Lung (tissue), 11 donors: ENCODE measurements at regions not wholly inside any gene's neighbourhood (a gene's known extent, or its start where the extent isn't known, plus 50 kb on each side); places are given as distances from the start of the nearest gene placed in this dataset.

Experiments used
- ATAC-seq: fragments of 200-7000 bp; cut with Tn5 transposase; one replicate; pipeline ENCODE4 v1.9.1; 2020; ENCODE audit warnings: moderate number of reproducible peaks; ENCODE audit not compliant: insufficient read depth, low FRiP score
- DNase-seq, 3 donors: peaks; one replicate each; pipeline ENCODE4 v3.0.0-alpha.2; 2013 to 2017
- H3K27ac ChIP-seq, 2 donors: one replicate each; pipeline ENCODE4 v1.5.1; 2013; ENCODE audit warnings: mild to moderate bottlenecking in 2 of 2, moderate library complexity in 2 of 2, control low read depth in 1 of 2, inconsistent platforms in 1 of 2, low read depth in 1 of 2, low read length in 1 of 2
- H3K27me3 ChIP-seq, 3 donors: one replicate each; pipeline ENCODE4 v1.5.1; 2013; ENCODE audit warnings: low read length in 2 of 3; ENCODE audit not compliant: control insufficient read depth in 3 of 3, insufficient read depth in 3 of 3
- H3K36me3 ChIP-seq, 4 donors: one replicate each; pipeline ENCODE4 v1.5.1; 2013; ENCODE audit warnings: low read length in 4 of 4, mild to moderate bottlenecking in 1 of 4, moderate library complexity in 1 of 4; ENCODE audit not compliant: control insufficient read depth in 4 of 4, insufficient read depth in 4 of 4
- H3K4me1 ChIP-seq, 5 donors: one replicate each; pipeline ENCODE4 v1.5.1; 2013; ENCODE audit warnings: low read length in 5 of 5, mild to moderate bottlenecking in 2 of 5, moderate library complexity in 1 of 5; ENCODE audit not compliant: control insufficient read depth in 5 of 5, insufficient read depth in 5 of 5
- H3K4me3 ChIP-seq: one replicate; pipeline ENCODE4 v1.5.1; 2013; ENCODE audit warnings: mild to moderate bottlenecking, control low read depth, moderate library complexity
- H3K9ac ChIP-seq, 2 donors: one replicate each; pipeline ENCODE4 v1.5.1; 2013; ENCODE audit warnings: low read length in 2 of 2, control low read depth in 1 of 2; ENCODE audit not compliant: insufficient read depth in 1 of 2
- H3K9me3 ChIP-seq, 4 donors: one replicate each; pipeline ENCODE4 v1.5.1; 2013; ENCODE audit warnings: low read length in 3 of 4, mild to moderate bottlenecking in 1 of 4, moderate library complexity in 1 of 4; ENCODE audit not compliant: control insufficient read depth in 4 of 4, insufficient read depth in 3 of 4
- WGBS, 2 donors: extraction: QIAGEN DNeasy Blood & Tissue Kit; methylation state at CpG; one replicate each; pipeline ENCODE4 v1.1.7; 2013; 5-methylcytosine and 5-hydroxymethylcytosine counted together
- TF ChIP-seq, protein P1 (sequence below): IDR thresholded peaks from 2 replicates; pipeline ENCODE4 v1.5.1; 2012; ENCODE audit warnings: mild to moderate bottlenecking; ENCODE audit errors: control extremely low read depth, extremely low read depth
- donor health status: control.
- donor health status: control.
- donor health status: Bipolar disorder and iron deficiency.
- donor health status: healthy.
- donor health status: DM: yes; HTN: yes; CAD: no.

GRCh38 chr10:91088300-91089140 lies 131.9 kb upstream of the PCGF5 start:
- no peak overlapping the region for H3K4me3 ChIP-seq
- no peak overlapping the region for H3K9ac ChIP-seq
- no peaks in the 10 kb centered on the region for H3K36me3 ChIP-seq
- DNase-seq, result peak in 1 of 3 donors; percentile 12
- WGBS, 2 donors, result 44 to 54% methylated on average over 7 of the region's 7 CpGs
- no peak for ATAC-seq
- peaks cover 0 to 9% (median 0%) of the 10 kb centered on the region in 5 donors for H3K4me1 ChIP-seq
- peaks cover 0 to 6% (median 1%) of the 10 kb centered on the region in 4 donors for H3K9me3 ChIP-seq
- TF ChIP-seq, protein P1, sequence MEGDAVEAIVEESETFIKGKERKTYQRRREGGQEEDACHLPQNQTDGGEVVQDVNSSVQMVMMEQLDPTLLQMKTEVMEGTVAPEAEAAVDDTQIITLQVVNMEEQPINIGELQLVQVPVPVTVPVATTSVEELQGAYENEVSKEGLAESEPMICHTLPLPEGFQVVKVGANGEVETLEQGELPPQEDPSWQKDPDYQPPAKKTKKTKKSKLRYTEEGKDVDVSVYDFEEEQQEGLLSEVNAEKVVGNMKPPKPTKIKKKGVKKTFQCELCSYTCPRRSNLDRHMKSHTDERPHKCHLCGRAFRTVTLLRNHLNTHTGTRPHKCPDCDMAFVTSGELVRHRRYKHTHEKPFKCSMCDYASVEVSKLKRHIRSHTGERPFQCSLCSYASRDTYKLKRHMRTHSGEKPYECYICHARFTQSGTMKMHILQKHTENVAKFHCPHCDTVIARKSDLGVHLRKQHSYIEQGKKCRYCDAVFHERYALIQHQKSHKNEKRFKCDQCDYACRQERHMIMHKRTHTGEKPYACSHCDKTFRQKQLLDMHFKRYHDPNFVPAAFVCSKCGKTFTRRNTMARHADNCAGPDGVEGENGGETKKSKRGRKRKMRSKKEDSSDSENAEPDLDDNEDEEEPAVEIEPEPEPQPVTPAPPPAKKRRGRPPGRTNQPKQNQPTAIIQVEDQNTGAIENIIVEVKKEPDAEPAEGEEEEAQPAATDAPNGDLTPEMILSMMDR, result no peak
- H3K27me3 ChIP-seq, result no peaks in the 10 kb centered on the region
- peak overlapping the region in 1 of 2 donors; percentile 42 for H3K27ac ChIP-seq

- WGBS, 2 donors, result 69 to 85% methylated on average over 5 of the region's 5 CpGs
- H3K27ac ChIP-seq, result no peak overlapping the region
- no peaks in the 10 kb centered on the region for H3K27me3 ChIP-seq
- peaks cover 0 to 6% (median 1%) of the 10 kb centered on the region in 4 donors for H3K9me3 ChIP-seq
- H3K4me3 ChIP-seq, result no peak overlapping the region
- no peak for ATAC-seq
- DNase-seq, result peak in 1 of 3 donors; percentile 16
- TF ChIP-seq, protein P1, result no peak
- H3K36me3 ChIP-seq, result no peaks in the 10 kb centered on the region
- no peak overlapping the region for H3K9ac ChIP-seq
- H3K4me1 ChIP-seq, result peaks cover 0 to 9% (median 0%) of the 10 kb centered on the region in 5 donors
Observed at GRCh38 chr10:91090761-91091529, 129.5 kb upstream of the PCGF5 start.

DNA sequence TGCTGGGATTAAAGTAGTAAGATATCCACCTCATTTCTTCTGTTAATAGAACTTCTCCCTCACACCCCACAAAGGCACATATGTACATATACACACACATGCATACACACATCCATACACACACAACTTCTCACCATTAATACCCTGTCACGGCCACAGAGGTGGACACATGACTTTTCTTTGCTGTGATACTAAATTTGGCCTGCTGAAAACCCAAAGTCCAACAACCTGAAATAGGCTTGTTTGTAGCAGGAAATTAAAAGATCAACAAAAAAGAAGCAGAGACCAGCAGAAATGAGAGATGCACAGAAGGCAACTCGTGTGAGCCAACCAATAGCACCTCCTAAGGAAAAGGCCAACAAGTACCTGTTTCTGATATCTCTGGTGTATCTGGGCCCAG lies 128.7 kb upstream of the PCGF5 start:
- Histone ChIP-seq H3K4me3 (no peak overlapping the region), H3K4me1 (peaks cover 0 to 9% (median 0%) of the 10 kb centered on the region in 5 donors), H3K9ac (no peak overlapping the region), H3K9me3 (peaks cover 0 to 6% (median 1%) of the 10 kb centered on the region in 4 donors), H3K27me3 (no peaks in the 10 kb centered on the region), H3K27ac (no peak overlapping the region), H3K36me3 (no peaks in the 10 kb centered on the region)
- 90 to 93% methylated on average over 2 of the region's 2 CpGs for WGBS, 2 donors
- TF ChIP-seq, protein P1, result no peak
- DNase-seq, result no peak
- ATAC-seq, result no peak
